Midbrain (tissue), 1 donor: ENCODE measurements at regions not wholly inside any gene's neighbourhood (a gene's known extent, or its start where the extent isn't known, plus 50 kb on each side); places are given as distances from the start of the nearest gene placed in this dataset.

Experiments used
- DNase-seq: peaks from one replicate; lab custom pipeline; 2025; lab: John Stamatoyannopoulos, UW

DNA sequence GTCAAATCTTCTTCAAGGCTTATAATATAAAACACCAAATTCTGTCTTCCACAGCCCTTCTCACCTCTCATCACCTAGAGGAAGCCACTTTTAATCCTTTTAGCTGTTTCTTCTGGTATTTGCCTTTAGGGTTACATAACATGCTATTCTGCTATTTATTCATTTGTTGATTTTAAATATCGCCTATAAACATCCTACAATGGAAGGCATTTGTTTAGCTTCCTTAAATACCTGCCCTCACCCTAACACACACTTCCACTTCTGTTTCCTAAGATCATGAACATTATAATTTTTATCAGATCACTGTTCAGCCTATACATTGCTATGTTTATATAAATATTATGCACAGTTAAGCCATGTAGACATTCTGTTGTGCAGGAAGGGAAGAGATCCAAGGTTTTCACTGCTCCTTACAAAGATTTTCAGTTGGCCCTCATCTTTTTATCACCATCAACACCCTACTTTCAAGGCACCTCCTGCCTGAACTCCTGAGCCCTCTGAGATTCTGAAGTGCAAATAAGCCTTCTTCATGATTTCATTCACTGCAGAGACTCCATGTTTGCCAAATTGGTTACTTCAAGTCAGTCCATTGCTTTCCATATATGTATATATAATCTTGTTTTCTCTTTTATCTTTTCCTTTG lies 356.9 kb upstream of the ACTBL2 start:
- DNase-seq, result no peak

DNA sequence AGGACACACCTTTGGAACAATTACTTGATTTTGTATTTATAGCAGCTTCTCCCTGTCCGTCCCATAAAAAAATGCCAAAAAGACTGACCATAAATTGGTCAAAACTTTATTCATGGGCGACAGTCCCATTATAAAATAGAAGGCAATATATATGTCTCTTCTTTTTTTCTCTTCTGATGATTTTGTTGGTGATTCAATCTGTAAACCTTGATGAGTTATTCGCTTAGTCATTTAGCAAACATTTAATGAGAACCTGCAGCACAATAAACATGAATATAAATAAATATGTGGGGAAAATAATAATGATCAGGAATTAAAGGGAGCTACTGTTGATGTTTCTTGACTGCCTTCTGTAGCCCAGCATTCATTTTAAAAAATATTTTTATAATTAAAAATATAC lies 356.4 kb upstream of the ACTBL2 start:
- no peak for DNase-seq

DNA sequence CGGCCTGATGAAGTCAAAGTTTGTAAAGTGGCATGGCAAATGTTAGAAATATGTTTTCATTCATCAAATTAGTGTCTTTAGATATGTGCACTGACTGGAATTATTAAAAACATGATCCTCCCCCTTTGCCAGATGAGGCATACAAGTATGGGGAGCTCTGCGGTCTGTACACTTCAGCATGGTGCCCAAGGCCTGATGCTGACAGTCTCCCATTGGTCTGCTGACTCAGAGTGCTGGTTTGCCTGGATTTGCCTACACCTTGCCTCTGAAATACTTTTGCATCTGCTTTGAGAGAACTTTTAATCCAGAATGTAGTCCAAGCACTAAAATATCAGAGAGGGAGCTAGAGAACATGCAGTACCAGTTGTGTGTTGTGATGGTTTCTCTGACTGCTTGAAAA lies 354.3 kb upstream of the ACTBL2 start:
- DNase-seq, result no peak

DNA sequence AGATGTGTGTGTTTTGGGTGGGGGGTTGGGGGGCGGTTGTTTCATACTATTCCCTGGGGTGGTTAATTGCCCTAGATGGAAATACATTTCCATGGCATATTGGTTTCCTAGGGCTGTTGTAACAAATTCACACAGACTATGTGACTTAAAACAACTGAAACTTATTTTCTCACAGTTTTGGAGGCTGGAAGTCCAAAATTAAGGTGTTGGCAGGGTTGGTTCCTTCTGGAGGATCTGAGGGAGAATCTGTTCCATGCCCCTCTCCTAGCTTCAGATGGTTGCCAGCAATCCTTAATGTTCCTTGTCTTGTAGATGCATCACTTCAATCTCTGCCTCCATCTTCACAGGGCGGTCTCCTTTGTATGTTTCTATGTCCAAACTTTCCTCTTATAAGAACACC lies 353.7 kb upstream of the ACTBL2 start:
- DNase-seq, result no peak

DNA sequence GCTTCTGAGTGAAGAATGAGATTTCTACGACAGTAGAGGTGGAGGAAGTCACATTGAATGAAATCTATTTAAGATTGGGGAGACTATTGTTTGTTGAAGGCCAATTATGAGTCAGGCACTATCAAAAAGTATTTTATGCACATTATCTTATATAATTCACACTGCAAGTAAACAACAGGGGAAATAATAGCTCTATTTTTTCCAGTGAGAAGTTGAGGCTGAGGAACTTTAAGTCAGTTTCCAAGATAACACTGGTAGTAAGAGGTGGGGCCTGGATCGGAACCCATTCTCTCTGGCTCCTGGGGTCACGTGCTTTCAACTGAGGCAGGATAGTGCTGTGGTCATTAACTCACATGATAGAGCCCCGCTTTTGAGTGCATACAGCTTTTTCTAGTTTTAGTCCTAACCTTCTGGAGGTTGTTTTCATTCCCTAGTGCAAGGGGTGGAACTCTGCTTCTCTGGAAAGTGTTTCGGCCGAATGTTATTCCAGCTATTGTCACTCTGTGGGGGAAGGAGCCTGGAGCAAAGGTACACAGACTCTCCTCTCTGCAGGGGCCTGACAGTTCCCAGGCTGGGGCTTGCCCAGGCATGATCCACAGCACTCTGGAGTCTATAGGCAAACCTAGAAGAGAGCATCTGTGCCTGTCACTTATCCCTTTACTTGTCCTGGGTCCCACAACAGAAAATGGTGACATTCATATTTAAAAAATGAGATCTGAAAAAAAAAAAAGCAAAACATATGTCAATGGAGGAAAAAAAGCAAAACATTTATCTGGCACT lies 352.4 kb upstream of the ACTBL2 start:
- DNase-seq, result no peak

DNA sequence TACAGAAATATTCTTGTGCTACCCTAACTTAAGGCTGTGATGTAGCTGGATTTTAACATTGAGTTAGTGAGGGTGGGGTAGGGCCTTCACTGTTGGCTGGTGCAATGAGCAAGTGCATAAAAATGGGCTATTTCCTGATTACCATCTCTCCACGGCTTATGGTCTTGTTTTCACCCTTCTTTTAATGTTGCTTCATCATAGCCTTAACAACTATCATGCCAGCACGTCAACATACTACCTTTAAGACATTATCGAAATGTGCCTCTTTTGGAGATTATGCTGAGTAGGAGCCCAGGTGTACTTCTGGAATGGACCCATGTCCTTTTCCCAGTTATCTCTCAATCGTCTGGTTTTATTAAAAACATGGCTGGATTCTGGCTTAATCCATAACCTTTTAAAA lies 350.9 kb upstream of the ACTBL2 start:
- DNase-seq, result no peak

DNA sequence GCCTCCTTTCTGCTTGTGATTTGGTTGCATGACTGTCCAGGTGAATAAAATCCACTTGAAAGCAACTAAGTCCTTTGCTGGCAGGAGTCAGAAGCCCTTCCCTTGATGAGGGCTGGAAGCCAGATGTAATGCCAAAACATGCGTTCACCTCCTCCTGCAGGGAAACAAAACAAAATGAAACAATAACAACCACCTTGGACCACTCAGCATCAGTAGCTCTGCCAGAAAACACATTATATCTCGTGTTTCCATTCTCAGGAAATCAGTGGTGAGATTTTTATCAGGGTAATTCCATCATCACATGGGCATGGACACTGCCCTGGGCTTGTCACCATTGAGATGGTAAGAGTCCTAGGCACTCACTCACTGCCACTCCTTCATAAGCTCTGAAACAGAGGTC lies 350.3 kb upstream of the ACTBL2 start:
- no peak for DNase-seq

DNA sequence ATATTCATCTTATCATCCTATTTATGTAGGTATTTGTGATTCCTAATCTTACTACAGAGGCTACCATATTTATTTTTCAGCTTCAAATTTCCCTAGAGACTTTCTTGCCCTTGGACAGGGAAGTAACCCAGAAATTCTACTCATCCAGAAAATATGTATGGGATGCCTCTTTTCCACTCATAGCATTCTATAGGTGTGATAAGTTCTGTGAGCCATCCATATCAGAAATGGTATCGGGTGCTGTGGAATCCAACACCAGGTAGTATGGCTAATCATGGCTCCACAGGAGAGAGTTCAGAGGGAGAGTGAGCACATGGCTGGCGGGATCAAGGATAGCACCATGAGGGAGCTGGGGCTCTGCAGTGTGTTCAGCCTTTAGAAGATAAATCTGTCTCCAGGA lies 349.3 kb upstream of the ACTBL2 start:
- no peak for DNase-seq

DNA sequence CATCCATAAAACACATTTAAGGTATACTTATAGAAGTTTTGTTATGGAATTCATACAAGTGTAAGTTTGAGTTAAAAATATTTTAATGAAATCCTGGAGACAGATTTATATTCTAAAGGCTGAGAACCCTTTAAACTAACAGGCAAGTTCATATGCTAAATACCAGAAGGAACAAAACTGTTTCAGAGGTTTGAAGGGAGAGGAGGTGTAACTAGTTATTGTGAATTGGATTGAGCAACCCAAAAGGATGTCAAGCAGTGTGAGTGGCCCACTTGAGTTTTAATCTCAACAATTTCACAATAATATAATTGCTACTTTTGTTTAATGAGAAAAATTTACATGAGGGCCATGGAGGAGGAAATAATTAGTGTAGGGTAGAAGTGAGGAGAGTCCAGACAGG lies 348.5 kb upstream of the ACTBL2 start:
- DNase-seq, result no peak

DNA sequence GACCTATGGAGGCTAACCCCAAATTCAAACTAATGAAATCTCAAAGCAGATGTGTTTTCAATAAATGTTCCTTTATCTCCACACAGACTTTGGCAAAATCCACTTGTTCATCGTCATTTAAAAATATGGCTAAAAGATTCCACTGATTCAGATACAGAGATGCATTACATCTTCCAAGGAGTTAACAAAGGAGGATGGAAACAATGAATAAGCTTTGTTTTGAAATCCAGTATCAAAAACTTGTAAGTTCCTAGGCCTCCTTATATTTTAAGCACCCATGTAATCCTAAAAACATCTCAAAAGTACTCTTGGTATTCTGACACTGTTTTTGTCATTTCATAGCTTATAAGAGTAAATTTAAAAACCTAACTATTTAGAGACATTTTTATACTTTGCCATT lies 345.6 kb upstream of the ACTBL2 start:
- no peak for DNase-seq

DNA sequence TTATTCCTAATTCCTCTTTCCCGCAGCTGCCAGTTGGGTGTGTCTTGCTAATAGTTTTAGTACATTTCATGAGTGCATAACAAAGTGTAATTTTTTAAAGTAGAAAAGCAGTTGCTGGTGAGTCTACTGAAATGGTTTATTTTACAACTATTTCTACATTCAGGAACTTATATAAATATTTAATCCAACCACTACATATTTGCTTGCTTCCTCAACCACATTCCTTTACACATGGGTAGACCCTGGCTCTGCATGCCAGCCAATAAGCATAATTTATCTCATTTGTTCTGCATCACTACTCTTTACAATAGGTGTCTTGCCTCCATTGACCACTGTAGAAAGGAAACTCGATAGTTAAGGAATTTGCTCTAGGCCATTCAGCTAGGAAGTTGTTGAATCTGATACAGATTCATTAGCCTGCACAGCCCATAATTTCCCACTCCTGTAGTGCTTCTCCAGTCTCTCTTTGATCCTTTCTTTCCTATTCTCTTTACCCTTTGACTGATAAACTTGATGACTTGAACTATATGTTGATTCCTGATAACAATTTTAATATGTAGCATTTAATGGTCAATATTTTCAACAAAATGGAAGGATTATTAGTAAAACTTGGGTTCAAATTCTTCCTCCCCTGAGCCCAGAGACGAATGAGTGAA lies 342.5 kb upstream of the ACTBL2 start:
- DNase-seq, result no peak

DNA sequence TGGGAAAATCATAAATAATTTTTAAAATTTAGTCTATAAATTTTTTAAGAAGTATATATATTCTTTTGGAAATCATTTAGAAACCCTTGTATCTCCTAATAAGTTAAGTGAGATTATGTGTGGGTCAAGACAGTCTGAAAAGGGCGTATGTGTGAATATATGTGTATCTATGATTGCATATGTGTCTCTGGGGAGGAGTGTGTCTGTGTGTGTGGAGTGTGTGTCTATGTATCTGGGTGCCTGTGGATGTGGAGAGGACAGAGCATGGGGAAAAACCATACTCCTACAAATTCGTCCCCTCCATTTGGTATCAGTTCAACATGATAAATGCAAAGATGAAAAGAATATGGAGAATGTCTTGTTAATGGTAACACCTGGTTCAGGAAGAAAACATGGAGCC lies 342.0 kb upstream of the ACTBL2 start:
- DNase-seq, result no peak

DNA sequence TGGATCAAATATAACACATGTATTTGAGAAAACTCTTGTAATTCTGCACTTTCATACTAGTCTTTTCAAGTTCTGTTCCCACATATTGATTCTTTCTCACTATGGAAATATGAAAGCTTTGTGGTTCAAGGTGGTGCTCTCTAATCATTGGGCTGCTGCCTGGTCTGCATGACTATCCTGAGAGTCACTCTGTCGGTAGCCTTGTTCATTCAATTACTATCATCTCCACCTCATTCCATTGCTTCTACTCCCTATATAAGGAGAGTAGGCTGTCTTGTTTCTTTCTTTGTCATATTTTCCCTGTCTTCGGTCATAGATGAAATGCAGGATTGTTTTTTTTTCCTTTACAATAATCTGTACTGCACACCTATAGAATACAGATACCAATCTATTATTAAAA lies 341.4 kb upstream of the ACTBL2 start:
- DNase-seq, result no peak

DNA sequence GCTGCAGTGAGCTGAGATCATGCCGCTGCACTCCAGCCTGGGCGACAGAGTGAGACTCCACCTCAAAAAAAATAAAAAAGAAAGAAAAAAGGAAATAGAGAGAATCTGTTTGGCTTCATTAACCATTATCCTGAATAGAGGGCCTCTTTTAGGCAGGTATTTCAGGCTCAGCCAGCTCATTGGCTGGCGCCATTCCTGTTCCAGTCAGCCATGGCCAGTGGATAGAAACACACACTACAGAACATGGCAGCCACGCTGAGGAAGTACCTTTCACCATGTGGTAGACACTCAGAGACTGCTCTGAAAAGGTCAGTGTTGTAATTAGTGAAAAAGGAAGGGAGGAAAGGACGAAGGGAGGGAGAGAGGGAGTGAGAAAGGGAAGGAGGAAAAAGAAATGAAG lies 340.0 kb upstream of the ACTBL2 start:
- no peak for DNase-seq

DNA sequence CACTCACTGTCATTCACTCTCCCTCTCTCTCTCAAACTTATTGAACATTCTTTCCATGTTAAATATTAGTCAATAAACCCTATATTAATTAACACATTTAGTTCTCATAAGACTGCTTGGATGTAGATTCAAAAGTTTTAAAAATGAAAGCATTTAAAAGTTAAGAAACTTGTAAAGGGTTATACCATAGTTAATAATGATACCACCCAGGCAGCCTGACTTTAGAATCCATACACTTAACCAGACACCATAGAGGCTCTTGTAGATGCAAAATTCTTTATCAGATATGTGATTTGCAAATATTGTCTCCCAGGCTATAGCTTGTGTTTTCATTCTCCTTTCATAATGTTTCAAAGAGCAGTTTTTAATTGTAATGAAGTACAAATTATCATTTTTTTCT lies 335.8 kb upstream of the ACTBL2 start:
- no peak for DNase-seq

DNA sequence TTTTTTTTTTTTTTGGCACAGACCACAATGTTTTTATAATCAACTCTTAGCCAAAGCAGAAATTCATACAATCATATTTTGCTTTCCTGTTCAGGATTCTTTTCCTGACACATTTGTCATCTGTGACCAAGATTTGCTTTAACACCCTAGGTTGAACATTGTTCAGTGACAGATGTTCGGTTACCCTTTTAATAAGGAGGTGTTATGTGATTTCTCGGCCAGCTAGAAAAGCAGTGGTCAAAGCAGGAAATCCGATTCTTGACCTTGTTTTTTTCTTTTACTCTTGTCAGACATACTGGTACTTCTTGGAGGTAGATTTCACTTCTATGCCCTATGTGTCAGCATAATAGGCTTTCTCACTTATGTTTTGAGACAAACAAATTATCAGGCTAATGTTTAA lies 335.3 kb upstream of the ACTBL2 start:
- no peak for DNase-seq

DNA sequence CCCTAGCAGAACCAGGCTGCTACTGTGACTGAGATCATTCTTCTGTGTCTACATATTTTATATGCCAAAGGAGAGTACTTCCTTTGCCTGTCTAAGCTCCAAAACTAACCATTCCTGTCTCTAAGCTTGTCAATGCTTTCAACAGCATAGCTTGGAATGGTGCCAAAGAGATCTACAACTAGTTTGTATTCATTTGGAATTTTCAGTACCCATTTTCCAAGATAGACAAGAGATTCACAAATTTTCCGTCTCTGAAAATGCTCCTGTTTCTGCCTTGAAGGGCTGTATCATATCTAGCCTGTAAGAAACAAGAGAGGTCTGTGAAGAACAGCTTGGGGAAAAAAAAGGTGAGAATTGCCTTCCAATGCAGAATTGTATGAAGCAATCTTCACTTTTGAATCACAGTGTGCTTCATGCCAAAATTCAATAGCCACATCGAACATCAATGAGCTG lies 334.4 kb upstream of the ACTBL2 start:
- DNase-seq, result no peak

DNA sequence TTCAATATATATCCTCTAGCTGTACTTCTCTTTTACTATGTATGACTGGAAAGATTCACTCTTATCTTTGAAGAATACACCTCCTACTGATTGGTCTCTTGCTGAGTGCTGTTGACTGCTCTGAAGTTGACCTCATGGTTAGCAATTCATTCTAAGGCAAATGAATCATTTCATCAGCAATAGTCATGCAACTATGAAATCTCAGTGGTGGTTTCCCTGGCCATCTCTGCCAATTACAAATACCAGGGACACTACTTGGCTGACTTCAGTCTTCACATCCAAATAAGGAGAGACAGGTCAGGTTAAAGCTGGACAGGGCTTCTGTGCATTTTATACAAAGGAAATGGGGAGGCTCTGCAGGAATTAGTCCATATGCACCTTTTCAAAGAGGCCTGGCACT lies 333.5 kb upstream of the ACTBL2 start:
- DNase-seq, result no peak

DNA sequence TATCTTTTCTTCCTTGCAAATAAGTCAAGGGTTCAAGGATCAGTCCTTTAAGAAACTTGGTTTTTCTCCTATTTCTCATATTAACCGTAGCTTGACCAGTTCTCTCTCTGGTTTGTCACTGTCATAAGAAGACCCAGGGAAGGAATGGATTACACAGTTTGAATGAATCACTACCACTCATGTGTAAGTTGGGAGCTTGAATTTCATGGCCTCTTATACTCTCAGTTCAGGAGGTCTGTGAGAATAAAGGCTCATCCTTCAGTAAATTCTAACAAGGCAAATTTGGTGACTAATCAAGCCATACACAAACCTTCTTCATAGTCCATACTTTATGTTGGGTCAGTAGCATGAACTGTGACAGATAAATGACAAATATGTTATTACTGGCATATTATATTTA lies 323.1 kb upstream of the ACTBL2 start:
- DNase-seq, result no peak

DNA sequence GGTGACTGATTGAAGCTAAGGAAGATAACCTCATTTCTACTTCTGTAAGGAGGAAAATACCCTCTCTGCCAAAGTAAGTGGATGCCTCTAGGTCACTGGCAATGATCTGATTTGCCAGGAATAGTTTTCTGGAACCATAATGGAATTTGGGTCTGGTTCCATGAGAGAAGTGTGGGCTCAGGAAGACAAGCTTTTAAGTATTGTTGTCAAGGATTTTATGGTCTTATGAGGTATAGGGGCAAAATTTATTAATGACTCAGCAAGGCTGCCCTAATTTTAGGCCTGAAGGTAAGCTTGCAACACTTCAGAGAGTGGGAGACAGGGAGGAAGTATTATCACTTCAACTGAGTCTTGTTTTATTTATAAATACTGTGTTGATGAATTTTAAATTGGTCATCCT lies 322.6 kb upstream of the ACTBL2 start:
- DNase-seq, result no peak

DNA sequence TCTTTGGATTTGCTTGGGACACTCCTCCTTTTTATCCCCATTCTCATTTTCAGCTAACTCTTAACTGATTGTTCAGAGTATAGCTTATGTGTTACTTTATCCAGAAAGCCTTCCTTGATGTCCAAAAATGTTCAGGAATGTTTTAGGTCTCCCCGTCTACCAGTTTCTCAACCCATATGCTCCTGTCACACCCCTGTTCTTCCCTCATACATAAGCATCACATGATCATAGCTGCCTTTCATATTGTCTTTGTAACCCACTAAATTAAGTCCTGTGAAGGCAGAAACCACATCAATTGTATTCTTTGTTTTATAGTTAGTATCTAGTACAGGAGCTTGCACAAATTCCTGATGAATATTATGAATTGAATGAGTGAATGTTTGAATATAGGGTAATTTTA lies 321.9 kb upstream of the ACTBL2 start:
- no peak for DNase-seq

DNA sequence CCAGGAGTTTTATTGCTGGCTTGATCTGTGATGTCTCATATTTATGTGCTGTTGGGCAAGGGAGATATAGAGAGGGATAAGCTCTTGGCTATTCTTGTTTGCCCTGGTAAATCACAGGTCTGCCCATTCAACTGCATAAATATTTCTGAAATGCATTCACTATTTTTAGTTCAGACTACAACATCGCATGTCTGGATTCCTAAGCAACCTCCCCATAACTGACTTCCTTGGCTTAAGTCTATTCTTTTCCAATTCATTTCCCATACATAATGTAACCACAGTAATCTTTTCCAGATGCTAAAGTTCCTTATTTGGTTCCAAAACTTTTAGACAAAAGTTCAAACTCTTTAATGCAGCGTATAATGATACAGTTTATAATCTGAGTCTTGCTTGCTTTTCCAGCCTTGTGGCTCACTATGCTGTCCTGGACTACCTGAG lies 321.4 kb upstream of the ACTBL2 start:
- DNase-seq, result no peak

DNA sequence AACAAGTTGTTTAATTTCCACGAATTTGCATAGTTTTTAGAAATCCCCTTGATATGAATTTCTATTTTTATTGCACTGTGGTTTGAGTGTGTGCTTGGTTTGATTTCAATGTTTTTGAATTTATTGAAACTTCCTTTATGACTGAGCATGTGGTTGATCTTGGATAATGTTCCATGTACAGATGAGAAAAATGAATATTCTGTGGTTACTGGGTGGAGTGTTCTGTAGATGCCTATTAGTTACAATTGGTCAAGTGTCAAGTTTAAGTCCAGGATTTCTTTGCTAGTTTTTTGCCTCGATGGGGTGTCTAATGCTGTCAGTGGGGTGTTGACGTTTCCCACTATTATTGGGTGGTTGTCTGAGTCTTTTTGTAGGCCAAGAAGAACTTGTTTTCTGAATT lies 319.5 kb upstream of the ACTBL2 start:
- DNase-seq, result no peak
